ENCODE measurements at regions not wholly inside any gene's neighbourhood (a gene's known extent, or its start where the extent isn't known, plus 50 kb on each side); places are given as distances from the start of the nearest gene placed in this dataset.

DNA sequence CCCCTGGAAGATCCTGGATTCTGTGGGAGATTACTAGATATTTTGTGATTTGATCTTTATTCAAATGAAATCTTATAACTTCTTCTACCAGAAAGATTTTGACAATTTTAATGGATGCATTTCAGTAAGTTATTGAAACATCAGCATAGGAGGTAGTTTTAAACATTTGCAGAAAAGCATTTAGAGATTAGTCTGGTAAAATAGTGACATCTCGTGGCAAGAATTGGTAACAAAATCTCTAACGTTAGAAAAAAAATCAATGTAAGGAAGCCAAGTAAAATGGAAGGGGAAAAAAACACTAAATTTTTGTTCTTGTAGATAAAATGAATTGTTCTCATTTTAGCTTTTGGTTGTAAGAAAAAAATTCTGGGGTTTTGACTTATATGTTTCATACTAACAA lies 73.3 kb downstream of the TASL start:
- Mint-ChIP-seq H3K27ac (no peak overlapping the region), H3K27me3 (no peaks in the 10 kb centered on the region), H3K4me3 (no peak overlapping the region), H3K36me3 (no peaks in the 10 kb centered on the region), H3K9me3 (ENCODE audit: low read depth) (no peaks in the 10 kb centered on the region), H3K4me1 (no peaks in the 10 kb centered on the region)
- CTCF ChIA-PET: interaction anchor here (1.0 kb wide), 1 partner anchor 10 kb away, joined by 3 read pairs; no protein-coding TSS in a partner anchor
- no peak for DNase-seq
- ATAC-seq: no peak

DNA sequence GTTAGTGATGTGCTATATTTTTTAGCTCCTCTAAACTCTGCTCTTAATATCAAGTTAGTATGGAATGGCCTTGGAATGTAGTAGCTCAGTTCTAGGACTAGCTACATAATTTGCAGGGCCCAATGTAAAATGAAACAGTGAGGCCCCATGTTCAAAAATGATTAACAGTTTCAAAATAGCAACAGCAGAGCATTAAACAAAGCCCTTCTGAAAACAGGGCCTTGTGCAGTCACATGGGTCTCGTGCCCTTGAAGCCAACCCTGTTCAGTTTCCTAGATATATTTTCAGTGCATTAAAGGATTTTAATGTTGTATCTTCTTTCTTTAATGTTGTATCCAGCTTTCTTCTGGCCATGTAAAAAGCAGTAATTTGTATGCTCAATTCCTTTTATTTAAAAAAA lies 82.1 kb downstream of the TASL start:
- no peaks in the 10 kb centered on the region for H3K27me3 Mint-ChIP-seq
- H3K27ac Mint-ChIP-seq: no peak overlapping the region
- ATAC-seq: no peak
- H3K4me3 Mint-ChIP-seq: no peak overlapping the region
- no peaks in the 10 kb centered on the region for H3K9me3 Mint-ChIP-seq (ENCODE audit: low read depth)
- CTCF ChIA-PET: no interaction called here
- H3K4me1 Mint-ChIP-seq: no peaks in the 10 kb centered on the region
- no peaks in the 10 kb centered on the region for H3K36me3 Mint-ChIP-seq
- no peak for DNase-seq

DNA sequence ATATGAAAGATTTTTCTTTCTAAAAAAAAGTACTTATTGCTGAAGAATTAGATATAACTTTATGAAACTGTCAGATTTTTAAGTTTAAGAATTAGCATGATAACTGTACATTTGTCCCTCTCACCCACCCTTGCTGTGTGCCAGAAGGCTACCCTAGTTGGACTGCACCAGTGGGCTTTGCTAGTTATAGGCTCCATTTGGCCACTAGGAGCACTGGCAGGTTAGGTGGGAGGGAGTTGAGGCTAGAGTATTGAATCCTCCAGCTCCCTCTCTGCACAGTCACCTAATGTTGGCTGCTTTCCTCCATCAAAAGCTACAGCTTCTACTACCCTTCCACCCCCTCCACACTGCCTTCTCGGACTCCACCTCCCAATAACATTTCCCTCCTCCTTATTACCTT lies 84.2 kb downstream of the TASL start:
- Mint-ChIP-seq H3K4me3 (no peak overlapping the region), H3K9me3 (ENCODE audit: low read depth) (no peaks in the 10 kb centered on the region), H3K4me1 (no peaks in the 10 kb centered on the region), H3K27ac (no peak overlapping the region), H3K36me3 (no peaks in the 10 kb centered on the region), H3K27me3 (no peaks in the 10 kb centered on the region)
- ATAC-seq (no peak), DNase-seq (no peak)
- CTCF ChIA-PET: no interaction called here

DNA sequence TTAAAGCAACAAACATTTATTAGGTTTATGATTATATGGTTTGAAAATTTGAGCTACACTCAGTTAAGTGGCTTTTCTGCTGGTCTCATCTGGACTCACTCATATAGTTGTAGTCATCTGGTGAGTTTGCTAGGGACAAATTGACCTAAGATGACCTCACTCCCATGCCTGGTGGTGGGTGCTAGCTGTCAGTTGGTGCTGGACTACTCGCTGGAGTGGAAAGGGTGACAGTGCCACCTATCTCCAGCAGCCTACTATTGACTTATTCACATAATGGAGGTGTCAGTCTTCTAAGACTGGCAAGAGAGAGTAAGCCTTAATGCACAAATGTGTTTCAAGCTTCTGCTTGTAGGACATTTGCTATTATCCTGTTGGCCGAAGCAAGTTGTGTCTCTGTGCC lies 88.2 kb downstream of the TASL start:
- H3K27ac Mint-ChIP-seq: no peak overlapping the region
- no peaks in the 10 kb centered on the region for H3K9me3 Mint-ChIP-seq (ENCODE audit: low read depth)
- DNase-seq: no peak
- CTCF ChIA-PET: no interaction called here
- no peak for ATAC-seq
- no peaks in the 10 kb centered on the region for H3K36me3 Mint-ChIP-seq
- H3K27me3 Mint-ChIP-seq: no peaks in the 10 kb centered on the region
- no peaks in the 10 kb centered on the region for H3K4me1 Mint-ChIP-seq
- H3K4me3 Mint-ChIP-seq: no peak overlapping the region

DNA sequence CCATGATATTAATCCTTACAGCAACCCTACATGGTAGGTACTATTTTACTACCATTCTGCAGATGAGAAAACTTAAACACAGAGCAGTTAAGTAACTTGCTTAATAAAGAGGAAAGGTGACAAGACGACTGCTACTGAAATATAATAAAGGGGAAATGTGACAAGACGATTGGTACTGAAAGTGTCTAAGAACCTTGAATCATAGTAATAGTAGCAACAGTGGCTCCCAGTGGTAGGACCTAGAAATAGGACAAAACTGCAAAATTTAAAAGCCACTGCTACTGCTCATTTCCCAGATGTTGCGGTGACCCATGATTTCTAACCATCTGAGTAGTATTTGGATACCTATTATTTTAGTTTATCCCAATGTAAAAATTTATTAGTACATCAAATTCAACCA lies 89.5 kb downstream of the TASL start:
- no peaks in the 10 kb centered on the region for H3K9me3 Mint-ChIP-seq (ENCODE audit: low read depth)
- CTCF ChIA-PET: no interaction called here
- H3K4me1 Mint-ChIP-seq: no peaks in the 10 kb centered on the region
- ATAC-seq: no peak
- no peak overlapping the region for H3K27ac Mint-ChIP-seq
- no peaks in the 10 kb centered on the region for H3K27me3 Mint-ChIP-seq
- no peak overlapping the region for H3K4me3 Mint-ChIP-seq
- H3K36me3 Mint-ChIP-seq: no peaks in the 10 kb centered on the region
- DNase-seq: no peak

DNA sequence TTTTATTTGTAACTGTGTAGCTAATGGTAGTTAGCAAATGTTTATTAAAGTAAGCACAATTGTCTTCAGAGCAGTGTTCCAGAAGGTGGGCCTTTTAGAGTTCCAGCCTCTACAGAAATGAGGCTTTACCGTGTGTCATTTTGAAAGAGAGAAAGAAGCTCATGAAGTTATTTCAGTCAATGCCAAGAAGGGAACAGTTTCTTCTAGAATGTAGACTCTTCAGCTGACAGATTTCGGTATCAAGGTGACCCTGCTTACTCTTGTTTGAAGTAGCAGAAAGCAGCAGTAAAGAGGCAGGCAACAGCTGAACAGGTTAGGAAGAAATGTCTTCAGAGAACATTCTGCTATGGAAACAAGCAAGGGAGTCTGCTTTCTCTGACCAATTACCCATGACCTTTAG lies 93.6 kb downstream of the TASL start:
- no peaks in the 10 kb centered on the region for H3K36me3 Mint-ChIP-seq
- CTCF ChIA-PET: no interaction called here
- no peaks in the 10 kb centered on the region for H3K9me3 Mint-ChIP-seq (ENCODE audit: low read depth)
- H3K4me3 Mint-ChIP-seq: no peak overlapping the region
- ATAC-seq: no peak
- no peak overlapping the region for H3K27ac Mint-ChIP-seq
- no peaks in the 10 kb centered on the region for H3K27me3 Mint-ChIP-seq
- H3K4me1 Mint-ChIP-seq: no peaks in the 10 kb centered on the region
- no peak for DNase-seq

DNA sequence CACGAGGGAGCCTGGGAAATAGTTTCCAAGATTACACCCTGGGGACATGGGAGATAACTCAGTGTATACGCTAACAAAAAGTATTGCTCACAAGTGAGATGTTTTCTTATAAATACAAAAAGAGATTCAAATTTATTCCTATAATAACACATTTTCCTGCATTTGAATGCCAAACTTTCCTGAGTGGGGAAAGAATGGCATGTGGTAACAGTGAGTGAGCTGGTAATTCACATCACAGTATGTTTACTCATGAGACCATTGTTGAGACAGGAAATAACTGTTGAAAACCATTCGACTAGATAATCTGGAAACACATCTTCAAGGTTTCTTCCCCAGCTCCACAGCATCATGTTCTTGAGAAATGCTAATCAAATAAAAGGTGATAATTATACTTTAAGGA lies 109.1 kb downstream of the TASL start:
- CTCF ChIA-PET: no interaction called here
- Mint-ChIP-seq H3K36me3 (no peaks in the 10 kb centered on the region), H3K4me1 (no peaks in the 10 kb centered on the region)

More for the DNA sequence above, 109.1 kb downstream of the TASL start:
- Mint-ChIP-seq H3K4me3 (no peak overlapping the region), H3K9me3 (ENCODE audit: low read depth) (no peaks in the 10 kb centered on the region), H3K27me3 (no peaks in the 10 kb centered on the region), H3K27ac (no peak overlapping the region)
- ATAC-seq (no peak), DNase-seq (no peak)
